ENCODE measurements at regions not wholly inside any gene's neighbourhood (a gene's known extent, or its start where the extent isn't known, plus 50 kb on each side); places are given as distances from the start of the nearest gene placed in this dataset.

- no peak overlapping the region for H3K27ac Mint-ChIP-seq
- peaks cover 2% of the 10 kb centered on the region for H3K9me3 Mint-ChIP-seq
- H3K4me3 Mint-ChIP-seq: no peak overlapping the region
- DNase-seq (no peak), ATAC-seq (no peak)
- peaks cover 11% of the 10 kb centered on the region for H3K27me3 Mint-ChIP-seq
- ChIA-PET POLR2A (no interaction called here), CTCF (no interaction called here)
- TF ChIP-seq CTCF (IDR thresholded peaks at IDR 0.05): no peak
- no peaks in the 10 kb centered on the region for H3K36me3 Mint-ChIP-seq (ENCODE audit: low read depth)
- intact Hi-C loops (cut with micrococcal nuclease): no loop called here
- no peaks in the 10 kb centered on the region for H3K4me1 Mint-ChIP-seq (ENCODE audit: low read depth)
Measured at GRCh38 chr10:123603130-123603529, 63.0 kb upstream of the GPR26 start.

- ChIA-PET CTCF (no interaction called here), POLR2A (no interaction called here)
- TF ChIP-seq CTCF (IDR thresholded peaks at IDR 0.05): no peak
- intact Hi-C loops (cut with micrococcal nuclease): no loop called here
- Mint-ChIP-seq H3K9me3 (peaks cover 2% of the 10 kb centered on the region), H3K27me3 (peaks cover 11% of the 10 kb centered on the region), H3K27ac (no peak overlapping the region), H3K4me3 (no peak overlapping the region), H3K36me3 (ENCODE audit: low read depth) (no peaks in the 10 kb centered on the region), H3K4me1 (ENCODE audit: low read depth) (no peaks in the 10 kb centered on the region)
- DNase-seq (no peak), ATAC-seq (no peak)
Measured at GRCh38 chr10:123604506-123604905, 61.6 kb upstream of the GPR26 start.

- Mint-ChIP-seq H3K4me1 (ENCODE audit: low read depth) (no peaks in the 10 kb centered on the region), H3K36me3 (ENCODE audit: low read depth) (no peaks in the 10 kb centered on the region), H3K27me3 (peaks cover 11% of the 10 kb centered on the region), H3K27ac (no peak overlapping the region), H3K9me3 (no peaks in the 10 kb centered on the region), H3K4me3 (no peak overlapping the region)
- intact Hi-C loops (cut with micrococcal nuclease): no loop called here
- CTCF ChIA-PET: no interaction called here
- DNase-seq (no peak), ATAC-seq (no peak)
- POLR2A ChIA-PET: interaction anchor here (0.6 kb wide), 1 partner anchor 296 kb away, joined by 3 read pairs; no protein-coding TSS in a partner anchor
- TF ChIP-seq CTCF (IDR thresholded peaks at IDR 0.05): no peak
Measured at GRCh38 chr10:123606006-123606405, 60.1 kb upstream of the GPR26 start.

- Mint-ChIP-seq H3K27ac (no peak overlapping the region), H3K4me1 (ENCODE audit: low read depth) (no peaks in the 10 kb centered on the region), H3K36me3 (ENCODE audit: low read depth) (no peaks in the 10 kb centered on the region), H3K27me3 (peaks cover 11% of the 10 kb centered on the region), H3K4me3 (no peak overlapping the region), H3K9me3 (no peaks in the 10 kb centered on the region)
- DNase-seq (no peak), ATAC-seq (no peak)
- intact Hi-C loops (cut with micrococcal nuclease): no loop called here
- ChIA-PET POLR2A (no interaction called here), CTCF (no interaction called here)
- no peak for TF ChIP-seq CTCF (IDR thresholded peaks at IDR 0.05)
Measured at GRCh38 chr10:123606955-123607354, 59.2 kb upstream of the GPR26 start.

- no peak for TF ChIP-seq CTCF (IDR thresholded peaks at IDR 0.05)
- no peak for ATAC-seq
- Mint-ChIP-seq H3K36me3 (ENCODE audit: low read depth) (no peaks in the 10 kb centered on the region), H3K27me3 (peaks cover 11% of the 10 kb centered on the region), H3K9me3 (no peaks in the 10 kb centered on the region), H3K4me3 (no peak overlapping the region), H3K27ac (no peak overlapping the region), H3K4me1 (ENCODE audit: low read depth) (no peaks in the 10 kb centered on the region)
- intact Hi-C loops (cut with micrococcal nuclease): no loop called here
- no peak for DNase-seq
- POLR2A ChIA-PET: no interaction called here
- CTCF ChIA-PET: no interaction called here
Measured at GRCh38 chr10:123607386-123607785, 58.8 kb upstream of the GPR26 start.
